A673 (cell line): ENCODE measurements at regions not wholly inside any gene's neighbourhood (a gene's known extent, or its start where the extent isn't known, plus 50 kb on each side); places are given as distances from the start of the nearest gene placed in this dataset.
"Not testable (repeated sequence)": the region's sequence is repeated elsewhere in the genome, so short reads cannot be mapped to it uniquely, and the experiment has no call there.

ENCODE experiments used
- EZH2 ChIP-seq: fragments of 200-600 bp; sonication (generic); IDR thresholded peaks from 2 replicates; pipeline ENCODE4 v1.6.1; 2017; ENCODE audit warnings: borderline replicate concordance, low read depth, mild to moderate bottlenecking, mixed read lengths, antibody characterized with exemption, low read length; ENCODE audit not compliant: poor library complexity, severe bottlenecking
- TF ChIP-seq, protein P1 (sequence below): fragments of 300-800, 200-600 bp; sonication (generic); conservative IDR thresholded peaks from 2 replicates; pipeline ENCODE4 v1.5.1; 2017; ENCODE audit warnings: low read depth, mild to moderate bottlenecking, antibody characterized with exemption, low read length, moderate library complexity, mixed read lengths

DNA sequence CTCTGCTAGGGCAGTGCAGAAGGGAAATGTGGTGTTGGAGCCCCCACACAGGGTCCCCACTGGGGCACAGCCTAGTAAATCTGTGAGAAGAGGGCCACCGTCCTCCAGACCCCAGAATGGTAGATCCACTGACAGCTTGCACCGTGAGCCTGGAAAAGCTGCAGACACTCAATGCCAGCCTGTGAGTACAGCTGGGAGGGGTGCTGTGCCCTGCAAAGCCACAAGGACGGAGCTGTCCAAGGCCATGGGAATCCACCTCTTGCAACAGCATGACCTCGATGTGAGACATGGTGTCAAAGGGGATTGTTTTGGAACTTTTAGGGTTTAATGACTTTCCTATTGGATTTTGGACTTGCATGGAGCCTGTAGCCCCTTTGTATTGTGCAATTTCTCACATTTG is 220.8 kb upstream of the BRINP3 start:
- TF ChIP-seq, protein P1, sequence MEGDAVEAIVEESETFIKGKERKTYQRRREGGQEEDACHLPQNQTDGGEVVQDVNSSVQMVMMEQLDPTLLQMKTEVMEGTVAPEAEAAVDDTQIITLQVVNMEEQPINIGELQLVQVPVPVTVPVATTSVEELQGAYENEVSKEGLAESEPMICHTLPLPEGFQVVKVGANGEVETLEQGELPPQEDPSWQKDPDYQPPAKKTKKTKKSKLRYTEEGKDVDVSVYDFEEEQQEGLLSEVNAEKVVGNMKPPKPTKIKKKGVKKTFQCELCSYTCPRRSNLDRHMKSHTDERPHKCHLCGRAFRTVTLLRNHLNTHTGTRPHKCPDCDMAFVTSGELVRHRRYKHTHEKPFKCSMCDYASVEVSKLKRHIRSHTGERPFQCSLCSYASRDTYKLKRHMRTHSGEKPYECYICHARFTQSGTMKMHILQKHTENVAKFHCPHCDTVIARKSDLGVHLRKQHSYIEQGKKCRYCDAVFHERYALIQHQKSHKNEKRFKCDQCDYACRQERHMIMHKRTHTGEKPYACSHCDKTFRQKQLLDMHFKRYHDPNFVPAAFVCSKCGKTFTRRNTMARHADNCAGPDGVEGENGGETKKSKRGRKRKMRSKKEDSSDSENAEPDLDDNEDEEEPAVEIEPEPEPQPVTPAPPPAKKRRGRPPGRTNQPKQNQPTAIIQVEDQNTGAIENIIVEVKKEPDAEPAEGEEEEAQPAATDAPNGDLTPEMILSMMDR = not testable (repeated sequence)
- not testable (repeated sequence) for TF ChIP-seq EZH2
